Kidney (tissue), 13 donors: ENCODE measurements at regions not wholly inside any gene's neighbourhood (a gene's known extent, or its start where the extent isn't known, plus 50 kb on each side); places are given as distances from the start of the nearest gene placed in this dataset.

Experiments used
- DNase-seq, 5 donors: peaks; one replicate each; pipeline ENCODE4 v3.0.0-alpha.2; 2013 to 2020
- FAIRE-seq: peaks from 2 replicates; lab custom pipeline; 2012; peaks lifted over from hg19 to GRCh38; lab: Jason Lieb, UNC
- H3K27ac ChIP-seq, 2 donors: one replicate each; pipeline ENCODE4 v1.7.0; 2013; ENCODE audit warnings: low read depth in 2 of 2, low read length in 2 of 2, inconsistent platforms in 1 of 2
- H3K27me3 ChIP-seq: one replicate; pipeline ENCODE4 v1.7.1; 2013; ENCODE audit warnings: low read length, inconsistent platforms; ENCODE audit not compliant: control insufficient read depth, insufficient read depth
- H3K36me3 ChIP-seq, 3 donors: one replicate each; pipeline versions ENCODE4 v1.7.0 to v1.7.1; 2013; ENCODE audit warnings: low read length in 3 of 3, control low read depth in 1 of 3, inconsistent platforms in 1 of 3; ENCODE audit not compliant: insufficient read depth in 3 of 3, control insufficient read depth in 2 of 3
- H3K4me1 ChIP-seq, 3 donors: one replicate each; pipeline versions ENCODE4 v1.7.0 to v1.7.1; 2013; ENCODE audit warnings: low read length in 3 of 3, inconsistent platforms in 1 of 3, low read depth in 1 of 3; ENCODE audit not compliant: control insufficient read depth in 2 of 3, insufficient read depth in 2 of 3
- H3K4me3 ChIP-seq, 3 donors: one replicate each; pipeline versions ENCODE4 v1.7.0 to v1.8.1; 2013; ENCODE audit warnings: low read length in 3 of 3, control low read depth in 1 of 3, inconsistent platforms in 1 of 3
- H3K9ac ChIP-seq, 3 donors: one replicate each; pipeline versions ENCODE4 v1.7.0 to v1.7.1; 2013; ENCODE audit warnings: low read length in 3 of 3, control low read depth in 1 of 3, inconsistent platforms in 1 of 3
- H3K9me3 ChIP-seq, 3 donors: one replicate each; pipeline versions ENCODE4 v1.7.0 to v1.7.1; 2013; ENCODE audit warnings: low read length in 3 of 3, control low read depth in 1 of 3, inconsistent platforms in 1 of 3; ENCODE audit not compliant: control insufficient read depth in 2 of 3, insufficient read depth in 1 of 3
- CTCF ChIP-seq: IDR thresholded peaks from 3 replicates; pipeline ENCODE4 v1.5.1; 2012; ENCODE audit warnings: mild to moderate bottlenecking, moderate library complexity, borderline replicate concordance; ENCODE audit not compliant: insufficient read depth; ENCODE audit errors: extremely low read depth
- intact Hi-C: fragments of 100-400 bp; cut with DNase I; formaldehyde crosslinking; loops from one replicate; pipeline ENCODE4 v1.11.1; 2022
- donor health status: control.
- donor health status: control.
- donor health status: control.
- donor health status: control.
- donor health status: control.
- donor health status: DM: yes; HTN: yes; CAD: no.
- donor health status: Normal renal cell carcinoma (clear cell type).

- no peak for TF ChIP-seq CTCF
- Histone ChIP-seq H3K9ac (no peak overlapping the region), H3K27me3 (no peaks in the 10 kb centered on the region), H3K4me3 (no peak overlapping the region), H3K36me3 (no peaks in the 10 kb centered on the region), H3K4me1 (no peaks in the 10 kb centered on the region), H3K27ac (no peak overlapping the region), H3K9me3 (peaks cover 0 to 7% (median 0%) of the 10 kb centered on the region in 3 donors)
- DNase-seq, result no peak
- no peak for FAIRE-seq
- intact Hi-C loops, result no loop called here
Observed at GRCh38 chr7:10212649-10213048, 761.0 kb upstream of the PHF14 start.

GRCh38 chr7:10216462-10216861, 757.2 kb upstream of the PHF14 start:
- Histone ChIP-seq H3K27me3 (no peaks in the 10 kb centered on the region), H3K4me3 (no peak overlapping the region), H3K9me3 (peaks cover 0 to 7% (median 0%) of the 10 kb centered on the region in 3 donors), H3K36me3 (no peaks in the 10 kb centered on the region), H3K4me1 (no peaks in the 10 kb centered on the region), H3K27ac (no peak overlapping the region), H3K9ac (no peak overlapping the region)
- DNase-seq, result no peak
- no peak for TF ChIP-seq CTCF
- intact Hi-C loops, result no loop called here
- FAIRE-seq, result no peak

GRCh38 chr7:10221084-10221483, 752.6 kb upstream of the PHF14 start:
- intact Hi-C loops, result no loop called here
- FAIRE-seq (no peak), DNase-seq (no peak)
- Histone ChIP-seq H3K9ac (no peak overlapping the region), H3K36me3 (no peaks in the 10 kb centered on the region), H3K27me3 (no peaks in the 10 kb centered on the region), H3K4me3 (no peak overlapping the region), H3K27ac (no peak overlapping the region), H3K4me1 (no peaks in the 10 kb centered on the region), H3K9me3 (no peaks in the 10 kb centered on the region)
- no peak for TF ChIP-seq CTCF

- H3K36me3 ChIP-seq, result no peaks in the 10 kb centered on the region
- no peak for TF ChIP-seq CTCF
- no peaks in the 10 kb centered on the region for H3K27me3 ChIP-seq
- no peak overlapping the region for H3K27ac ChIP-seq
- no peak overlapping the region for H3K4me3 ChIP-seq
- no peaks in the 10 kb centered on the region for H3K9me3 ChIP-seq
- FAIRE-seq (no peak), DNase-seq (no peak)
- no peaks in the 10 kb centered on the region for H3K4me1 ChIP-seq
- H3K9ac ChIP-seq, result no peak overlapping the region
- intact Hi-C loops, result no loop called here
Observed at GRCh38 chr7:10222976-10223375, 750.7 kb upstream of the PHF14 start.
